ENCODE measurements at regions not wholly inside any gene's neighbourhood (a gene's known extent, or its start where the extent isn't known, plus 50 kb on each side); places are given as distances from the start of the nearest gene placed in this dataset.

- no peak overlapping the region for H3K27ac ChIP-seq (ENCODE audit: low read length)
- H3K36me3 ChIP-seq (ENCODE audit: control insufficient read depth, insufficient read depth, low read length) = no peaks in the 10 kb centered on the region
- no peak overlapping the region for H3K4me3 ChIP-seq (ENCODE audit: low read length)
- WGBS (ENCODE audit: insufficient coverage, insufficient read length) = no CpG with 5 or more reads among the region's 3 CpGs
- H3K27me3 ChIP-seq (ENCODE audit: control insufficient read depth, insufficient read depth, low read length) = no peaks in the 10 kb centered on the region
- H3K9me3 ChIP-seq (ENCODE audit: control insufficient read depth, insufficient read depth, low read length) = no peaks in the 10 kb centered on the region
- DNase-seq (ENCODE audit: low read depth, low spot score) = no peak
- no peaks in the 10 kb centered on the region for H3K4me1 ChIP-seq (ENCODE audit: control insufficient read depth, insufficient read depth, low read length)
Measured at GRCh38 chr12:58580095-58580494, 340.2 kb downstream of the LRIG3 start.

- Histone ChIP-seq H3K27me3 (ENCODE audit: control insufficient read depth, insufficient read depth, low read length) (no peaks in the 10 kb centered on the region), H3K27ac (ENCODE audit: low read length) (no peak overlapping the region), H3K4me1 (ENCODE audit: control insufficient read depth, insufficient read depth, low read length) (no peaks in the 10 kb centered on the region), H3K36me3 (ENCODE audit: control insufficient read depth, insufficient read depth, low read length) (no peaks in the 10 kb centered on the region), H3K9me3 (ENCODE audit: control insufficient read depth, insufficient read depth, low read length) (no peaks in the 10 kb centered on the region), H3K4me3 (ENCODE audit: low read length) (no peak overlapping the region)
- no CpG with 5 or more reads among the region's 2 CpGs for WGBS (ENCODE audit: insufficient coverage, insufficient read length)
- no peak for DNase-seq (ENCODE audit: low read depth, low spot score)
Measured at GRCh38 chr12:58583529-58583928, 336.8 kb downstream of the LRIG3 start.

- WGBS (ENCODE audit: insufficient coverage, insufficient read length) = no CpG with 5 or more reads among the region's 1 CpG
- H3K4me1 ChIP-seq (ENCODE audit: control insufficient read depth, insufficient read depth, low read length) = no peaks in the 10 kb centered on the region
Measured at GRCh38 chr12:58583940-58584339, 336.4 kb downstream of the LRIG3 start.

DNA sequence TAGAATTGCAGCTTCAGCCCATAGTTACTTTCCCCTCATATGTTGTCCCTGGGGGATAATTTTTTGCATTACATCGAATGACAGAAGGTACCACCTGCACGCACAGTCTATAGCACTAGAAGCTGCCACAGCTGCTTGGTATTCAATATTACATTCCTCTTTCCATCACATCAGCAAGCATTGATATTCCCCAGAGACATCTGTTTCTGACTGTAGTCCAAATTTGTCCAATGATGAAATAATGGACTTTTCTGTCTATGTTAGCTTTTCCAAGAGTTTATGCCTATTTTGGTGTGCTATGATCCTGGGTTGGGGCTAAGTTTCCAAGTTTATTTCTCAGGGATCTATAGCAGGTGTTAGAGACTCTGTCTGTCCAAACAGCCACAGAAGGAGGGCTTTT, 335.4 kb downstream of the LRIG3 start:
- Histone ChIP-seq H3K9me3 (ENCODE audit: control insufficient read depth, insufficient read depth, low read length) (no peaks in the 10 kb centered on the region), H3K36me3 (ENCODE audit: control insufficient read depth, insufficient read depth, low read length) (no peaks in the 10 kb centered on the region), H3K4me1 (ENCODE audit: control insufficient read depth, insufficient read depth, low read length) (no peaks in the 10 kb centered on the region), H3K4me3 (ENCODE audit: low read length) (no peak overlapping the region), H3K27me3 (ENCODE audit: control insufficient read depth, insufficient read depth, low read length) (no peaks in the 10 kb centered on the region), H3K27ac (ENCODE audit: low read length) (no peak overlapping the region)
- no CpG with 5 or more reads among the region's 2 CpGs for WGBS (ENCODE audit: insufficient coverage, insufficient read length)
- no peak for DNase-seq (ENCODE audit: low read depth, low spot score)

More at GRCh38 chr12:58583940-58584339, 336.4 kb downstream of the LRIG3 start:
- no peaks in the 10 kb centered on the region for H3K36me3 ChIP-seq (ENCODE audit: control insufficient read depth, insufficient read depth, low read length)
- no peak for DNase-seq (ENCODE audit: low read depth, low spot score)
- no peaks in the 10 kb centered on the region for H3K9me3 ChIP-seq (ENCODE audit: control insufficient read depth, insufficient read depth, low read length)
- no peaks in the 10 kb centered on the region for H3K27me3 ChIP-seq (ENCODE audit: control insufficient read depth, insufficient read depth, low read length)
- H3K27ac ChIP-seq (ENCODE audit: low read length) = no peak overlapping the region
- H3K4me3 ChIP-seq (ENCODE audit: low read length) = no peak overlapping the region

DNA sequence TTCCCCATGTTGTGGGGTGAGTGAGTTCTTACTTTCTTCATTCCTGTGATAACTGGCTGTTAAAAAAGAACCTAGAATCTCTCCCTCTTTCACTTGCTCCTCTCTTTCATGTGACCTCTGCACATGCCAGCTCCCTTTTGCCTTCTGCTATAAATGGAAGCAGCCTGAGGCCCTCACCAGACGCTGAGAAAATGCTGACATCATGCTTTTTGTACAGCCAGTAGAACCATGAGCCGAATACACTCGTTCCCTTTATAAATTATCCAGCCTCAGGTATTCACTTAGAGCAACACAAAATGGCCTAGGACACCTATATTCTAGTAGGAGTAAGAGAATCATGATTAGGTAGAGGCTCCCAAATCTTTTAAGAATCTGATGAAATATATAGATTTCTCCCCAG, 333.5 kb downstream of the LRIG3 start:
- no peaks in the 10 kb centered on the region for H3K4me1 ChIP-seq (ENCODE audit: control insufficient read depth, insufficient read depth, low read length)
- no CpG with 5 or more reads among the region's 3 CpGs for WGBS (ENCODE audit: insufficient coverage, insufficient read length)
- H3K36me3 ChIP-seq (ENCODE audit: control insufficient read depth, insufficient read depth, low read length) = no peaks in the 10 kb centered on the region
- no peak overlapping the region for H3K27ac ChIP-seq (ENCODE audit: low read length)
- H3K4me3 ChIP-seq (ENCODE audit: low read length) = no peak overlapping the region
- H3K27me3 ChIP-seq (ENCODE audit: control insufficient read depth, insufficient read depth, low read length) = no peaks in the 10 kb centered on the region
- H3K9me3 ChIP-seq (ENCODE audit: control insufficient read depth, insufficient read depth, low read length) = no peaks in the 10 kb centered on the region
- DNase-seq (ENCODE audit: low read depth, low spot score) = no peak

DNA sequence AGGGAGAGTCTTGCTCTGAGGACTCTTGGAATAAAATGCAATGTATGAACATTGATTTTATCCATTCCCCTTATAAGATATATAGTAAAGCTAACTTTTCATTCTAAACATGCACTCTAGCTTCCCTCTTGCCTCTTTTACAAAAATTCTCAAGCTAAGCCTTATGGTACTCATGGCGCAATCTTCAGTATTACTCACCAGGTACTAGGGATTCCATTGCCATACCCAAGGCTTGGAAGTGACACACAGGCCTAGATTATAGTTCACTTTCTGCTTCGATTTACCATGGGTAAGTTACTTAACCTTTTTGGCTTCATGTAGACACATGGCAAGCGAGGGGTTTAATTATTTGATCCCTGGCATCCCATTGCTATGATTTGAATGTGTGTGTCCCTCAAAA, 331.5 kb downstream of the LRIG3 start:
- Histone ChIP-seq H3K4me3 (ENCODE audit: low read length) (no peak overlapping the region), H3K4me1 (ENCODE audit: control insufficient read depth, insufficient read depth, low read length) (no peaks in the 10 kb centered on the region), H3K27me3 (ENCODE audit: control insufficient read depth, insufficient read depth, low read length) (no peaks in the 10 kb centered on the region), H3K27ac (ENCODE audit: low read length) (no peak overlapping the region), H3K36me3 (ENCODE audit: control insufficient read depth, insufficient read depth, low read length) (no peaks in the 10 kb centered on the region), H3K9me3 (ENCODE audit: control insufficient read depth, insufficient read depth, low read length) (no peaks in the 10 kb centered on the region)
- DNase-seq (ENCODE audit: low read depth, low spot score) = no peak
- WGBS (ENCODE audit: insufficient coverage, insufficient read length) = no CpG with 5 or more reads among the region's 3 CpGs

GRCh38 chr12:58592475-58593207, 327.7 kb downstream of the LRIG3 start:
- Histone ChIP-seq H3K27me3 (ENCODE audit: control insufficient read depth, insufficient read depth, low read length) (no peaks in the 10 kb centered on the region), H3K9me3 (ENCODE audit: control insufficient read depth, insufficient read depth, low read length) (no peaks in the 10 kb centered on the region), H3K4me3 (ENCODE audit: low read length) (no peak overlapping the region), H3K36me3 (ENCODE audit: control insufficient read depth, insufficient read depth, low read length) (no peaks in the 10 kb centered on the region), H3K27ac (ENCODE audit: low read length) (no peak overlapping the region), H3K4me1 (ENCODE audit: control insufficient read depth, insufficient read depth, low read length) (no peaks in the 10 kb centered on the region)
- WGBS (ENCODE audit: insufficient coverage, insufficient read length) = no CpG with 5 or more reads among the region's 4 CpGs
- no peak for DNase-seq (ENCODE audit: low read depth, low spot score)

DNA sequence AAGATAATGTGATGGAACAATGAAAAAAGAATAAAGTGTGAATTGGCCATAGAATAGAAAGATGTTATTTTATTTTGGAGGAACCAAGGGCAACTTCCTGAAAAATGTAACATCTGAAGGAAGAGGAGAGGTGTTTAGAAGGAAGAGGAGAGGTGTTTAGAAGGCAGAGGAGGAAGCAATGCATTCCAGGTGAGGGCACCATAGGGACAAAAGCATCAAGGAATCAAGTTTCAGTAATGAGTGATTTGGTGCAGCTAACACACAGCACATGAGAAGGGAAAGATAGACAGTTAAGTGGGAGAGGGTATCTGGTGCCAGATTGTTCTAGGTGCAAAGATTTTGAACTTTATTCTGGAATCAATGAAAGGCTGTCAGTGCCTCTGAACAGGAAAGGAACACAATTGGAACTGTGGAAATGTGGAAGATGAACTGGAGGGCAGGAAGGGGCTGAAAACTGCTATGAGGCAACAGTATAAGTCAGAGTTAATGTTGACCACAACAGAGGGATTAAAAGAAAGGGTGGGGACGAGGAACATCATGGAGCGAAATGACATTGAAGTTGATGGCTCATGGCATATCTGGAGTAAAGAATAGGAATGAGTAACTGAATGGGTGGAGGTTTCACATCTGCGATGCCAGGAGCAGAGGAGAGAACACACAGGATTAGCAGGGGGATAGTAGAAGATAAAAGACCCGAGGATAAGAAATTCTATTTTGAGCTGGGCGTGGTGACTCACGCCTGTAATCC, 326.6 kb downstream of the LRIG3 start:
- no peak for DNase-seq (ENCODE audit: low read depth, low spot score)
- H3K4me1 ChIP-seq (ENCODE audit: control insufficient read depth, insufficient read depth, low read length) = no peaks in the 10 kb centered on the region
- no peaks in the 10 kb centered on the region for H3K36me3 ChIP-seq (ENCODE audit: control insufficient read depth, insufficient read depth, low read length)
- no peaks in the 10 kb centered on the region for H3K9me3 ChIP-seq (ENCODE audit: control insufficient read depth, insufficient read depth, low read length)
- WGBS (ENCODE audit: insufficient coverage, insufficient read length) = no CpG with 5 or more reads among the region's 6 CpGs
- no peak overlapping the region for H3K4me3 ChIP-seq (ENCODE audit: low read length)
- H3K27ac ChIP-seq (ENCODE audit: low read length) = no peak overlapping the region
- H3K27me3 ChIP-seq (ENCODE audit: control insufficient read depth, insufficient read depth, low read length) = no peaks in the 10 kb centered on the region

- DNase-seq (ENCODE audit: low read depth, low spot score) = no peak
- Histone ChIP-seq H3K36me3 (ENCODE audit: control insufficient read depth, insufficient read depth, low read length) (no peaks in the 10 kb centered on the region), H3K27ac (ENCODE audit: low read length) (no peak overlapping the region), H3K9me3 (ENCODE audit: control insufficient read depth, insufficient read depth, low read length) (no peaks in the 10 kb centered on the region), H3K4me1 (ENCODE audit: control insufficient read depth, insufficient read depth, low read length) (no peaks in the 10 kb centered on the region), H3K4me3 (ENCODE audit: low read length) (no peak overlapping the region), H3K27me3 (ENCODE audit: control insufficient read depth, insufficient read depth, low read length) (no peaks in the 10 kb centered on the region)
- no CpG with 5 or more reads among the region's 5 CpGs for WGBS (ENCODE audit: insufficient coverage, insufficient read length)
Measured at GRCh38 chr12:58596381-58596780, 323.9 kb downstream of the LRIG3 start.

- no peaks in the 10 kb centered on the region for H3K36me3 ChIP-seq (ENCODE audit: control insufficient read depth, insufficient read depth, low read length)
- no peaks in the 10 kb centered on the region for H3K4me1 ChIP-seq (ENCODE audit: control insufficient read depth, insufficient read depth, low read length)
- no peaks in the 10 kb centered on the region for H3K27me3 ChIP-seq (ENCODE audit: control insufficient read depth, insufficient read depth, low read length)
- no CpG with 5 or more reads among the region's 1 CpG for WGBS (ENCODE audit: insufficient coverage, insufficient read length)
- H3K4me3 ChIP-seq (ENCODE audit: low read length) = no peak overlapping the region
- no peak overlapping the region for H3K27ac ChIP-seq (ENCODE audit: low read length)
- DNase-seq (ENCODE audit: low read depth, low spot score) = no peak
- no peaks in the 10 kb centered on the region for H3K9me3 ChIP-seq (ENCODE audit: control insufficient read depth, insufficient read depth, low read length)
Measured at GRCh38 chr12:58601529-58601928, 318.8 kb downstream of the LRIG3 start.

GRCh38 chr12:58602179-58602578, 318.1 kb downstream of the LRIG3 start:
- H3K36me3 ChIP-seq (ENCODE audit: control insufficient read depth, insufficient read depth, low read length) = no peaks in the 10 kb centered on the region
- no peak overlapping the region for H3K27ac ChIP-seq (ENCODE audit: low read length)
- H3K27me3 ChIP-seq (ENCODE audit: control insufficient read depth, insufficient read depth, low read length) = no peaks in the 10 kb centered on the region
- no peaks in the 10 kb centered on the region for H3K9me3 ChIP-seq (ENCODE audit: control insufficient read depth, insufficient read depth, low read length)
- WGBS (ENCODE audit: insufficient coverage, insufficient read length) = no CpG with 5 or more reads among the region's 6 CpGs
- no peaks in the 10 kb centered on the region for H3K4me1 ChIP-seq (ENCODE audit: control insufficient read depth, insufficient read depth, low read length)
- H3K4me3 ChIP-seq (ENCODE audit: low read length) = no peak overlapping the region
- DNase-seq (ENCODE audit: low read depth, low spot score) = no peak
